CD8-positive, alpha-beta memory T cell (primary cell): ENCODE measurements at regions not wholly inside any gene's neighbourhood (a gene's known extent, or its start where the extent isn't known, plus 50 kb on each side); places are given as distances from the start of the nearest gene placed in this dataset.

ENCODE experiments used
- CTCF ChIA-PET: fragments of 350-600 bp; sonication (Branson Sonifier 250); formaldehyde crosslinking; loops from one replicate; lab custom pipeline; 2021; ENCODE audit warnings: antibody characterized with exemption; lab: Charles Lee
- POLR2A ChIA-PET: fragments of 350-600 bp; sonication (Branson Sonifier 250); formaldehyde crosslinking; loops from one replicate; lab custom pipeline; 2021; ENCODE audit warnings: antibody characterized with exemption; lab: Charles Lee
- DNase-seq, 5 donors: peaks; one replicate each; pipeline versions ENCODE4 v3.0.0 to v3.0.0-alpha.2; 2020 to 2022; ENCODE audit warnings: mixed read lengths in 1 of 5
- H3K27ac ChIP-seq: one replicate; pipeline ENCODE4 v1.7.0; 2013; ENCODE audit warnings: low read depth, mild to moderate bottlenecking, low read length, moderate library complexity
- H3K27me3 ChIP-seq: 2 replicates; pipeline ENCODE4 v1.7.0; 2013; ENCODE audit warnings: low read length, mild to moderate bottlenecking; ENCODE audit not compliant: insufficient read depth, poor library complexity, severe bottlenecking
- H3K36me3 ChIP-seq: 2 replicates; pipeline ENCODE4 v1.7.0; 2013; ENCODE audit warnings: mild to moderate bottlenecking, low read length, moderate library complexity; ENCODE audit not compliant: insufficient read depth
- H3K4me1 ChIP-seq: 2 replicates; pipeline ENCODE4 v1.7.0; 2013; ENCODE audit warnings: mild to moderate bottlenecking, low read length, moderate library complexity; ENCODE audit not compliant: insufficient read depth
- H3K4me3 ChIP-seq: 2 replicates; pipeline ENCODE4 v1.7.0; 2013; ENCODE audit warnings: mild to moderate bottlenecking, low read length
- H3K9me3 ChIP-seq: 2 replicates; pipeline ENCODE4 v1.7.0; 2013; ENCODE audit warnings: mild to moderate bottlenecking, low read length
- H3K27ac Mint-ChIP-seq, 8 donors: one replicate each; pipeline ENCODE4 v1.8.0; 2020 to 2021; ENCODE audit warnings: mixed read lengths in 8 of 8, mild to moderate bottlenecking in 6 of 8, inconsistent platforms in 3 of 8, moderate library complexity in 3 of 8
- H3K27me3 Mint-ChIP-seq, 2 donors: one replicate each; pipeline ENCODE4 v1.8.0; 2020 to 2021; ENCODE audit warnings: mixed read lengths in 2 of 2, mild to moderate bottlenecking in 1 of 2, moderate library complexity in 1 of 2
- H3K36me3 Mint-ChIP-seq, 3 donors: one replicate each; pipeline ENCODE4 v1.8.0; 2020 to 2021; ENCODE audit warnings: mixed read lengths in 3 of 3, inconsistent platforms in 1 of 3, mild to moderate bottlenecking in 1 of 3
- H3K4me1 Mint-ChIP-seq, 3 donors: one replicate each; pipeline ENCODE4 v1.8.0; 2020 to 2021; ENCODE audit warnings: mixed read lengths in 3 of 3, inconsistent platforms in 1 of 3, mild to moderate bottlenecking in 1 of 3
- H3K4me3 Mint-ChIP-seq, 7 donors: one replicate each; pipeline ENCODE4 v1.8.0; 2020 to 2021; ENCODE audit warnings: mixed read lengths in 7 of 7, mild to moderate bottlenecking in 6 of 7, moderate library complexity in 4 of 7, inconsistent platforms in 2 of 7
- H3K9me3 Mint-ChIP-seq, 5 donors: one replicate each; pipeline ENCODE4 v1.8.0; 2020 to 2022; ENCODE audit warnings: mixed read lengths in 5 of 5, mild to moderate bottlenecking in 3 of 5, moderate library complexity in 2 of 5, inconsistent platforms in 1 of 5

- Histone ChIP-seq H3K9me3 (no peaks in the 10 kb centered on the region), H3K27me3 (no peaks in the 10 kb centered on the region), H3K4me1 (no peaks in the 10 kb centered on the region), H3K4me3 (no peak overlapping the region), H3K27ac (no peak overlapping the region), H3K36me3 (no peaks in the 10 kb centered on the region)
- no peak for DNase-seq
- Mint-ChIP-seq H3K36me3 (no peaks in the 10 kb centered on the region), H3K4me1 (no peaks in the 10 kb centered on the region), H3K27me3 (peaks cover 0 to 5% of the 10 kb centered on the region in 2 donors), H3K4me3 (no peak overlapping the region), H3K27ac (no peak overlapping the region), H3K9me3 (no peaks in the 10 kb centered on the region)
- ChIA-PET CTCF (no interaction called here), POLR2A (no interaction called here)
These were observed 223.8 kb upstream of the FN1 start for GRCh38 chr2:215659650-215660049.

GRCh38 chr2:215658635-215659305 is 222.9 kb upstream of the FN1 start:
- H3K4me3 Mint-ChIP-seq = no peak overlapping the region
- no peak overlapping the region for H3K27ac ChIP-seq
- DNase-seq = no peak
- H3K4me1 Mint-ChIP-seq = no peaks in the 10 kb centered on the region
- H3K36me3 ChIP-seq = no peaks in the 10 kb centered on the region
- ChIA-PET CTCF (interaction anchor here (1.2 kb wide), 1 partner anchor 12 kb away, joined by 3 read pairs; no protein-coding TSS in a partner anchor), POLR2A (no interaction called here)
- peaks cover 0 to 5% of the 10 kb centered on the region in 2 donors for H3K27me3 Mint-ChIP-seq
- H3K27me3 ChIP-seq = no peaks in the 10 kb centered on the region
- no peak overlapping the region for H3K27ac Mint-ChIP-seq
- H3K4me1 ChIP-seq = no peaks in the 10 kb centered on the region
- no peak overlapping the region for H3K4me3 ChIP-seq
- H3K9me3 Mint-ChIP-seq = no peaks in the 10 kb centered on the region
- no peaks in the 10 kb centered on the region for H3K36me3 Mint-ChIP-seq
- H3K9me3 ChIP-seq = no peaks in the 10 kb centered on the region

- Histone ChIP-seq H3K4me3 (no peak overlapping the region), H3K4me1 (no peaks in the 10 kb centered on the region), H3K27me3 (no peaks in the 10 kb centered on the region), H3K9me3 (no peaks in the 10 kb centered on the region), H3K36me3 (no peaks in the 10 kb centered on the region), H3K27ac (no peak overlapping the region)
- CTCF ChIA-PET = interaction anchor here (1.2 kb wide), 1 partner anchor 13 kb away, joined by 3 read pairs; no protein-coding TSS in a partner anchor
- no peak overlapping the region for H3K27ac Mint-ChIP-seq
- no peak for DNase-seq
- H3K36me3 Mint-ChIP-seq = no peaks in the 10 kb centered on the region
- H3K4me1 Mint-ChIP-seq = no peaks in the 10 kb centered on the region
- peaks cover 0 to 5% of the 10 kb centered on the region in 2 donors for H3K27me3 Mint-ChIP-seq
- POLR2A ChIA-PET = no interaction called here
- no peak overlapping the region for H3K4me3 Mint-ChIP-seq
- H3K9me3 Mint-ChIP-seq = no peaks in the 10 kb centered on the region
These were observed 222.0 kb upstream of the FN1 start for GRCh38 chr2:215657844-215658243.

GRCh38 chr2:215654148-215654819 is 218.4 kb upstream of the FN1 start:
- no peak overlapping the region for H3K4me3 ChIP-seq
- no peaks in the 10 kb centered on the region for H3K9me3 ChIP-seq
- Mint-ChIP-seq H3K4me1 (no peaks in the 10 kb centered on the region), H3K4me3 (no peak overlapping the region), H3K27ac (no peak overlapping the region), H3K9me3 (no peaks in the 10 kb centered on the region), H3K27me3 (peaks cover 0 to 3% of the 10 kb centered on the region in 2 donors), H3K36me3 (no peaks in the 10 kb centered on the region)
- no peaks in the 10 kb centered on the region for H3K4me1 ChIP-seq
- no peak overlapping the region for H3K27ac ChIP-seq
- no peaks in the 10 kb centered on the region for H3K36me3 ChIP-seq
- no peak for DNase-seq
- ChIA-PET POLR2A (no interaction called here), CTCF (no interaction called here)
- no peaks in the 10 kb centered on the region for H3K27me3 ChIP-seq

- Histone ChIP-seq H3K36me3 (no peaks in the 10 kb centered on the region), H3K4me1 (no peaks in the 10 kb centered on the region), H3K27ac (no peak overlapping the region), H3K9me3 (no peaks in the 10 kb centered on the region), H3K4me3 (no peak overlapping the region), H3K27me3 (no peaks in the 10 kb centered on the region)
- Mint-ChIP-seq H3K27ac (no peak overlapping the region), H3K9me3 (no peaks in the 10 kb centered on the region), H3K4me1 (no peaks in the 10 kb centered on the region), H3K36me3 (no peaks in the 10 kb centered on the region), H3K27me3 (peaks cover 0 to 3% of the 10 kb centered on the region in 2 donors), H3K4me3 (no peak overlapping the region)
- no peak for DNase-seq
- ChIA-PET POLR2A (no interaction called here), CTCF (no interaction called here)
These were observed 217.6 kb upstream of the FN1 start for GRCh38 chr2:215653344-215654030.

GRCh38 chr2:215652388-215652787 is 216.5 kb upstream of the FN1 start:
- H3K9me3 Mint-ChIP-seq = no peaks in the 10 kb centered on the region
- Histone ChIP-seq H3K9me3 (no peaks in the 10 kb centered on the region), H3K27me3 (no peaks in the 10 kb centered on the region), H3K36me3 (no peaks in the 10 kb centered on the region), H3K4me1 (no peaks in the 10 kb centered on the region), H3K4me3 (no peak overlapping the region), H3K27ac (no peak overlapping the region)
- no peak overlapping the region for H3K27ac Mint-ChIP-seq
- ChIA-PET POLR2A (no interaction called here), CTCF (no interaction called here)
- no peak for DNase-seq
- no peaks in the 10 kb centered on the region for H3K4me1 Mint-ChIP-seq
- peaks cover 0 to 3% of the 10 kb centered on the region in 2 donors for H3K27me3 Mint-ChIP-seq
- H3K36me3 Mint-ChIP-seq = no peaks in the 10 kb centered on the region
- no peak overlapping the region for H3K4me3 Mint-ChIP-seq

GRCh38 chr2:215651412-215651811 is 215.5 kb upstream of the FN1 start:
- H3K27ac Mint-ChIP-seq = no peak overlapping the region
- no peaks in the 10 kb centered on the region for H3K36me3 Mint-ChIP-seq
- H3K27me3 Mint-ChIP-seq = peaks cover 0 to 3% of the 10 kb centered on the region in 2 donors
- Histone ChIP-seq H3K36me3 (no peaks in the 10 kb centered on the region), H3K4me3 (no peak overlapping the region), H3K27me3 (no peaks in the 10 kb centered on the region), H3K4me1 (no peaks in the 10 kb centered on the region), H3K27ac (no peak overlapping the region), H3K9me3 (no peaks in the 10 kb centered on the region)
- no peaks in the 10 kb centered on the region for H3K4me1 Mint-ChIP-seq
- no peak for DNase-seq
- CTCF ChIA-PET = no interaction called here
- POLR2A ChIA-PET = no interaction called here
- no peaks in the 10 kb centered on the region for H3K9me3 Mint-ChIP-seq
- no peak overlapping the region for H3K4me3 Mint-ChIP-seq

GRCh38 chr2:215644233-215644897 is 208.5 kb upstream of the FN1 start:
- H3K9me3 ChIP-seq = no peaks in the 10 kb centered on the region
- Mint-ChIP-seq H3K27ac (no peak overlapping the region), H3K36me3 (no peaks in the 10 kb centered on the region), H3K4me3 (no peak overlapping the region), H3K27me3 (no peaks in the 10 kb centered on the region), H3K4me1 (no peaks in the 10 kb centered on the region), H3K9me3 (peaks cover 0 to 6% (median 0%) of the 10 kb centered on the region in 5 donors)
- H3K4me1 ChIP-seq = no peaks in the 10 kb centered on the region
- H3K36me3 ChIP-seq = no peaks in the 10 kb centered on the region
- ChIA-PET POLR2A (no interaction called here), CTCF (no interaction called here)
- no peaks in the 10 kb centered on the region for H3K27me3 ChIP-seq
- no peak overlapping the region for H3K4me3 ChIP-seq
- DNase-seq = no peak
- H3K27ac ChIP-seq = no peak overlapping the region
